Esophagus muscularis mucosa (tissue), 4 donors: ENCODE measurements at regions not wholly inside any gene's neighbourhood (a gene's known extent, or its start where the extent isn't known, plus 50 kb on each side); places are given as distances from the start of the nearest gene placed in this dataset.

ENCODE experiments used
- CTCF ChIP-seq, 3 experiments: fragments of 200-600 bp in 2 of 3; fragments of 450-650 bp in 1 of 3; sonication (generic) in 2 of 3; IDR thresholded peaks; one replicate each; pipeline ENCODE4 v1.5.1; 2017 to 2019; ENCODE audit warnings: antibody characterized with exemption in 3 of 3, mild to moderate bottlenecking in 2 of 3, moderate library complexity in 1 of 3
- EP300 ChIP-seq: sonication (generic); formaldehyde crosslinking; IDR thresholded peaks from one replicate; pipeline ENCODE4 v1.6.1; 2017; ENCODE audit warnings: antibody characterized with exemption
- POLR2A ChIP-seq: fragments of 450-650 bp; IDR thresholded peaks from one replicate; pipeline ENCODE4 v1.6.1; 2017; ENCODE audit warnings: antibody characterized with exemption, moderate library complexity, mild to moderate bottlenecking, low read depth
- POLR2AphosphoS5 ChIP-seq, 2 donors: sonication (generic); formaldehyde crosslinking; IDR thresholded peaks; one replicate each; pipeline ENCODE4 v1.6.1; 2017; ENCODE audit warnings: antibody characterized with exemption in 2 of 2

GRCh38 chr1:188394677-188395076 is 1565.9 kb downstream of the PLA2G4A start:
- TF ChIP-seq CTCF (IDR thresholded peaks at IDR 0.05) (no peak), POLR2A (no peak), POLR2AphosphoS5 (IDR thresholded peaks at IDR 0.05) (no peak), EP300 (no peak)
